H1 (cell line): ENCODE measurements at regions not wholly inside any gene's neighbourhood (a gene's known extent, or its start where the extent isn't known, plus 50 kb on each side); places are given as distances from the start of the nearest gene placed in this dataset.

Experiments used
- CTCF ChIA-PET: fragments of 300-600 bp; sonication (Branson Sonifier 250); formaldehyde crosslinking; loops from one replicate; lab custom pipeline; 2021; ENCODE audit not compliant: partially characterized antibody; lab: Charles Lee
- POLR2A ChIA-PET: fragments of 300-600 bp; sonication (Branson Sonifier 250); formaldehyde crosslinking; loops from one replicate; lab custom pipeline; 2021; ENCODE audit warnings: inconsistent platforms; ENCODE audit not compliant: partially characterized antibody; lab: Charles Lee
- DNase-seq, 2 experiments: peaks; one replicate each; pipeline versions ENCODE4 v3.0.0 to v3.0.0-alpha.2; 2010 to 2022; ENCODE audit warnings: low spot score in 2 of 2, low read depth in 1 of 2, mixed read lengths in 1 of 2
- FAIRE-seq: peaks from 2 replicates; lab custom pipeline; 2011; peaks lifted over from hg19 to GRCh38; lab: Jason Lieb, UNC
- H2AFZ ChIP-seq: 2 replicates; pipeline ENCODE4 v1.8.1; 2012; ENCODE audit warnings: low read length, inconsistent platforms
- H2AK5ac ChIP-seq: 2 replicates; pipeline ENCODE4 v1.6.1; 2013; ENCODE audit warnings: low read depth, low read length
- H2BK120ac ChIP-seq: replicated peaks from 2 replicates; pipeline ENCODE3; 2013; ENCODE audit warnings: low read depth, low read length, inconsistent platforms
- H2BK12ac ChIP-seq: 2 replicates; pipeline ENCODE4 v1.6.1; 2013; ENCODE audit warnings: low read depth, low read length
- H2BK15ac ChIP-seq: 2 replicates; pipeline ENCODE4 v1.6.1; 2013; ENCODE audit warnings: low read length
- H2BK20ac ChIP-seq: 2 replicates; pipeline ENCODE4 v1.6.1; 2013; ENCODE audit warnings: low read length
- H2BK5ac ChIP-seq: 2 replicates; pipeline ENCODE4 v1.6.1; 2013; ENCODE audit warnings: low read depth, low read length
- H3K14ac ChIP-seq: 2 replicates; pipeline ENCODE4 v1.6.1; 2013; ENCODE audit warnings: inconsistent platforms; ENCODE audit not compliant: insufficient read length
- H3K18ac ChIP-seq: 2 replicates; pipeline ENCODE4 v1.6.1; 2013; ENCODE audit warnings: low read length; ENCODE audit errors: extremely low read depth
- H3K23ac ChIP-seq: 2 replicates; pipeline ENCODE4 v1.6.1; 2013; ENCODE audit warnings: inconsistent platforms; ENCODE audit not compliant: insufficient read length
- H3K23me2 ChIP-seq: 2 replicates; pipeline ENCODE4 v1.6.1; 2013; ENCODE audit warnings: low read depth, low read length
- H3K27ac ChIP-seq: 2 replicates; pipeline ENCODE4 v1.6.1; 2011; ENCODE audit warnings: low read depth, low read length, inconsistent platforms
- H3K27me3 ChIP-seq, 4 experiments: replicated peaks in 1 of 4; 1 replicate in 1 of 4; 2 replicates in 3 of 4; pipeline versions ENCODE4 v1.6.1 to v1.8.1; 2011 to 2013; ENCODE audit warnings: low read length in 3 of 4, mild to moderate bottlenecking in 3 of 4, inconsistent platforms in 2 of 4, mixed read lengths in 2 of 4, moderate library complexity in 1 of 4; ENCODE audit not compliant: control insufficient read depth in 3 of 4, insufficient read depth in 3 of 4; ENCODE audit errors: extremely low read depth in 1 of 4
- H3K36me3 ChIP-seq, 4 experiments: 2 replicates each; pipeline versions ENCODE4 v1.6.1 to v1.8.1; 2011 to 2013; ENCODE audit warnings: mild to moderate bottlenecking in 4 of 4, low read length in 3 of 4, moderate library complexity in 2 of 4, control low read depth in 1 of 4, inconsistent platforms in 1 of 4; ENCODE audit not compliant: insufficient read depth in 4 of 4, control insufficient read depth in 2 of 4
- H3K4ac ChIP-seq: replicated peaks from 2 replicates; pipeline ENCODE3; 2013; ENCODE audit warnings: low read length, low read depth, mixed read lengths, inconsistent platforms; ENCODE audit not compliant: insufficient read length
- H3K4me1 ChIP-seq, 4 experiments: replicated peaks in 1 of 4; 1 replicate in 1 of 4; 2 replicates in 3 of 4; pipeline versions ENCODE4 v1.6.1 to v1.8.1; 2011 to 2013; ENCODE audit warnings: low read length in 3 of 4, inconsistent platforms in 2 of 4, mixed read lengths in 1 of 4; ENCODE audit not compliant: insufficient read depth in 4 of 4, control insufficient read depth in 3 of 4
- H3K4me2 ChIP-seq, 2 experiments: 2 replicates each; pipeline versions ENCODE4 v1.6.1 to v1.8.1; 2011 to 2013; ENCODE audit warnings: low read depth in 2 of 2, low read length in 2 of 2, control low read depth in 1 of 2, inconsistent platforms in 1 of 2, mild to moderate bottlenecking in 1 of 2; ENCODE audit not compliant: insufficient read depth in 1 of 2
- H3K4me3 ChIP-seq, 4 experiments: fragments of 200-600, 300-600 bp in 1 of 4; sonication (generic), shearing (Covaris generic), sonication (Bioruptor Twin) in 1 of 4; 2 replicates each; pipeline versions ENCODE4 v1.5.1 to v1.8.1; 2011 to 2016; ENCODE audit warnings: low read length in 4 of 4, low read depth in 3 of 4, control low read depth in 2 of 4, inconsistent platforms in 2 of 4, mild to moderate bottlenecking in 2 of 4, mixed read lengths in 1 of 4, moderate library complexity in 1 of 4; ENCODE audit not compliant: insufficient read depth in 2 of 4; ENCODE audit errors: extremely low read depth in 1 of 4
- H3K56ac ChIP-seq: replicated peaks from 2 replicates; pipeline ENCODE3; 2013; ENCODE audit warnings: low read depth, mild to moderate bottlenecking, mixed read lengths, low read length, inconsistent platforms; ENCODE audit not compliant: insufficient read length
- H3K79me1 ChIP-seq: 2 replicates; pipeline ENCODE4 v1.6.1; 2013; ENCODE audit warnings: low read depth, low read length, control low read depth
- H3K79me2 ChIP-seq, 2 experiments: 2 replicates each; pipeline versions ENCODE4 v1.6.1 to v1.8.1; 2012 to 2013; ENCODE audit warnings: low read length in 2 of 2, mild to moderate bottlenecking in 2 of 2, inconsistent platforms in 1 of 2; ENCODE audit not compliant: insufficient read depth in 2 of 2, control insufficient read depth in 1 of 2
- H3K9ac ChIP-seq, 4 experiments: replicated peaks in 1 of 4; 1 replicate in 1 of 4; 2 replicates in 3 of 4; pipeline versions ENCODE4 v1.6.1 to v1.8.1; 2011 to 2013; ENCODE audit warnings: low read depth in 3 of 4, low read length in 3 of 4, control low read depth in 2 of 4, mild to moderate bottlenecking in 2 of 4, moderate library complexity in 2 of 4, inconsistent platforms in 1 of 4; ENCODE audit errors: extremely low read depth in 1 of 4
- H3K9me3 ChIP-seq, 2 experiments: 2 replicates each; pipeline versions ENCODE4 v1.6.1 to v1.8.1; 2012 to 2013; ENCODE audit warnings: mild to moderate bottlenecking in 2 of 2, moderate library complexity in 2 of 2, control low read depth in 1 of 2, inconsistent platforms in 1 of 2, low read depth in 1 of 2, low read length in 1 of 2, mixed read lengths in 1 of 2; ENCODE audit not compliant: insufficient read depth in 2 of 2
- H4K20me1 ChIP-seq, 2 experiments: replicated peaks in 1 of 2; 2 replicates each; pipeline versions ENCODE3 to v1.8.1; 2011 to 2013; ENCODE audit warnings: inconsistent platforms in 2 of 2, low read length in 2 of 2, mild to moderate bottlenecking in 1 of 2; ENCODE audit not compliant: insufficient read depth in 2 of 2, control insufficient read depth in 1 of 2
- H4K5ac ChIP-seq: 2 replicates; pipeline ENCODE4 v1.6.1; 2013; ENCODE audit warnings: low read length, low read depth, mixed read lengths, inconsistent platforms; ENCODE audit not compliant: insufficient read length
- H4K8ac ChIP-seq: 2 replicates; pipeline ENCODE4 v1.8.0; 2013; ENCODE audit warnings: mild to moderate bottlenecking, moderate library complexity, low read length, inconsistent platforms; ENCODE audit not compliant: insufficient read depth; ENCODE audit errors: extremely low read depth
- H4K91ac ChIP-seq: replicated peaks from 2 replicates; pipeline ENCODE3; 2013; ENCODE audit warnings: low read length, mixed read lengths, inconsistent platforms; ENCODE audit not compliant: insufficient read length
- BRCA1 ChIP-seq: IDR thresholded peaks from 2 replicates; pipeline ENCODE4 v1.6.1; 2012; ENCODE audit warnings: low read depth, low read length, improper control_type of control experiment
- CBX8 ChIP-seq: fragments of 300-800, 300-1000 bp; sonication (generic); IDR thresholded peaks from 2 replicates; pipeline ENCODE4 v1.7.1; 2016; ENCODE audit warnings: low read depth, low read length, borderline replicate concordance
- HDAC6 ChIP-seq: IDR thresholded peaks from one replicate; pipeline ENCODE4 v1.7.1; 2012; ENCODE audit warnings: low read depth, mild to moderate bottlenecking, inconsistent platforms, low read length, moderate library complexity
- JUN ChIP-seq: IDR thresholded peaks from 2 replicates; pipeline ENCODE4 v1.6.1; 2011; ENCODE audit warnings: low read depth, mild to moderate bottlenecking, improper control_type of control experiment, low read length
- KDM4A ChIP-seq: IDR thresholded peaks from one replicate; pipeline ENCODE4 v1.7.1; 2012; ENCODE audit warnings: low read depth, mild to moderate bottlenecking, moderate library complexity, low read length, inconsistent platforms; ENCODE audit not compliant: severe bottlenecking
- NANOG ChIP-seq: IDR thresholded peaks from 2 replicates; pipeline ENCODE4 v1.6.1; 2011; ENCODE audit warnings: low read length, low read depth, mild to moderate bottlenecking, inconsistent platforms; ENCODE audit not compliant: insufficient read depth, poor library complexity, severe bottlenecking
- POLR2A ChIP-seq, 2 experiments: IDR thresholded peaks; 1 replicate in 1 of 2; 2 replicates in 1 of 2; pipeline ENCODE4 v1.6.1; 2011; ENCODE audit warnings: low read depth in 2 of 2, low read length in 2 of 2, mild to moderate bottlenecking in 2 of 2; ENCODE audit errors: control extremely low read depth in 1 of 2
- POLR2AphosphoS5 ChIP-seq: IDR thresholded peaks from 2 replicates; pipeline ENCODE4 v1.6.1; 2011; ENCODE audit warnings: low read depth, low read length
- RBBP5 ChIP-seq: IDR thresholded peaks from 2 replicates; pipeline ENCODE4 v1.7.1; 2012; ENCODE audit warnings: low read depth, mild to moderate bottlenecking, inconsistent platforms, low read length, moderate library complexity, borderline replicate concordance
- SIRT6 ChIP-seq: IDR thresholded peaks from one replicate; pipeline ENCODE4 v1.7.1; 2012; ENCODE audit warnings: low read length, inconsistent platforms
- SP2 ChIP-seq: IDR thresholded peaks from 2 replicates; pipeline ENCODE4 v1.6.1; 2012; ENCODE audit warnings: mild to moderate bottlenecking, low read length, inconsistent platforms
- SP4 ChIP-seq: IDR thresholded peaks from 2 replicates; pipeline ENCODE4 v1.6.1; 2012; ENCODE audit warnings: low read length, inconsistent platforms
- TAF1 ChIP-seq: IDR thresholded peaks from 2 replicates; pipeline ENCODE4 v1.6.1; 2011; ENCODE audit warnings: mild to moderate bottlenecking, low read depth, low read length
- TEAD4 ChIP-seq: IDR thresholded peaks from 2 replicates; pipeline ENCODE4 v1.6.1; 2012; ENCODE audit warnings: low read depth, low read length, inconsistent platforms, mixed read lengths
- ZNF274 ChIP-seq: IDR thresholded peaks from 2 replicates; pipeline ENCODE4 v1.7.0; 2012; ENCODE audit warnings: low read length, borderline replicate concordance; ENCODE audit errors: extremely low read depth
- WGBS, 2 experiments: shearing (Covaris generic) in 1 of 2; methylation state at CpG; one replicate each; pipeline versions ENCODE4 v1.1.6 to v1.1.7; 2013 to 2015; ENCODE audit warnings: low lambda C conversion rate in 2 of 2, mixed read lengths in 2 of 2, inconsistent platforms in 1 of 2, low coverage in 1 of 2, missing lambda C conversion rate in 1 of 2; ENCODE audit not compliant: insufficient replicate concordance in 2 of 2, insufficient coverage in 1 of 2, insufficient read length in 1 of 2; ENCODE audit errors: extremely low coverage in 1 of 2, missing lambda C conversion rate in 1 of 2; 5-methylcytosine and 5-hydroxymethylcytosine counted together
- TF ChIP-seq, protein P1 (sequence below): IDR thresholded peaks from 2 replicates; pipeline ENCODE4 v1.6.1; 2011; ENCODE audit warnings: low read depth, mild to moderate bottlenecking, low read length; ENCODE audit not compliant: insufficient read depth

DNA sequence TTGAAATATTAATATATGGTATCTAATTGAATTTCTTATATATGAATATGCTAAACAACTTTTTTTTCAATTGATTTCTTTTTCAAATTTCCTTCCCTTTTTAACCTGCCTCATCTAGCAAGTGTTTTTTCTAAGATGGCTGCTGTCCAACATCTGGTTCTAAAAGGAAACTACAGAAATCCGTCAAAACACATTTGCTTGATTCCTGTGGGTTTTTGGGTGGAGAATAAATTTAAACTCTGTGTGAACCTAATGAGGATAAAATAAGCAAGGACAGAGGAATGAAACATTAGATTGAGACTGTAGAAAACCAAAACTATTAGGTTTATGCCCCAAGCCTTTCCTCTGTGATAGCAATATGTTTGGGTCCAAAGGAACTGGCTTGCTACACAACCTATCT is 75.5 kb upstream of the STARD3NL start:
- POLR2A ChIA-PET, result no interaction called here
- Histone ChIP-seq H3K79me2 (no peaks in the 10 kb centered on the region), H2AK5ac (no peak overlapping the region), H3K4ac (no peak overlapping the region), H3K9ac (no peak overlapping the region), H4K5ac (no peak overlapping the region), H3K23ac (no peak overlapping the region), H3K23me2 (no peaks in the 10 kb centered on the region), H3K4me1 (no peaks in the 10 kb centered on the region), H2BK120ac (no peak overlapping the region), H3K4me3 (no peak overlapping the region), H3K36me3 (no peaks in the 10 kb centered on the region), H3K79me1 (no peaks in the 10 kb centered on the region), H3K4me2 (no peak overlapping the region), H2BK5ac (no peak overlapping the region), H3K27ac (no peak overlapping the region), H3K27me3 (no peaks in the 10 kb centered on the region), H3K18ac (no peak overlapping the region), H4K8ac (no peak overlapping the region), H2BK20ac (no peak overlapping the region), H2BK12ac (no peak overlapping the region), H3K9me3 (peaks cover 7 to 14% of the 10 kb centered on the region in 2 experiments), H3K56ac (no peak overlapping the region), H2AFZ (no peak overlapping the region), H4K91ac (no peak overlapping the region), H2BK15ac (no peak overlapping the region), H4K20me1 (no peaks in the 10 kb centered on the region), H3K14ac (no peak overlapping the region)
- DNase-seq (no peak), FAIRE-seq (no peak)
- WGBS, 2 experiments, result 92% methylated on average over 1 of the region's 1 CpG; no CpG with 5 or more reads in 1 of the 2 experiments
- CTCF ChIA-PET, result interaction anchor here (0.6 kb wide), 1 partner anchor 95 kb away, joined by 3 read pairs; no protein-coding TSS in a partner anchor
- TF ChIP-seq JUN (no peak), HDAC6 (no peak), NANOG (no peak), RBBP5 (no peak), BRCA1 (no peak), SIRT6 (no peak), CBX8 (no peak), KDM4A (no peak), SP2 (no peak), SP4 (no peak), TAF1 (no peak), POLR2A (IDR thresholded peaks at IDR 0.05; ENCODE audit: control extremely low read depth in 1 of 2, low read depth in 2 of 2, low read length in 2 of 2) (no peak), ZNF274 (no peak), TEAD4 (no peak), POLR2AphosphoS5 (no peak)
- TF ChIP-seq, protein P1, sequence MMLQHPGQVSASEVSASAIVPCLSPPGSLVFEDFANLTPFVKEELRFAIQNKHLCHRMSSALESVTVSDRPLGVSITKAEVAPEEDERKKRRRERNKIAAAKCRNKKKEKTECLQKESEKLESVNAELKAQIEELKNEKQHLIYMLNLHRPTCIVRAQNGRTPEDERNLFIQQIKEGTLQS, result no peak
